Stimulated activated CD8-positive, alpha-beta memory T cell treated with anti-CD3 and anti-CD28 coated beads, Interleukin-4, amount 100 ng/mL, for 24 hours (primary cell): ENCODE measurements at regions not wholly inside any gene's neighbourhood (a gene's known extent, or its start where the extent isn't known, plus 50 kb on each side); places are given as distances from the start of the nearest gene placed in this dataset.

ENCODE experiments used
- DNase-seq: peaks from one replicate; pipeline ENCODE4 v3.0.0-alpha.2; 2020; ENCODE audit warnings: low read depth

- DNase-seq, result no peak
Measured at GRCh38 chr19:31402529-31403316, 53.5 kb upstream of the TSHZ3 start.

- no peak for DNase-seq
Measured at GRCh38 chr19:31406106-31406505, 56.9 kb upstream of the TSHZ3 start.

GRCh38 chr19:31408460-31409124 lies 59.4 kb upstream of the TSHZ3 start:
- no peak for DNase-seq

- DNase-seq, result no peak
Measured at GRCh38 chr19:31413353-31413752, 64.1 kb upstream of the TSHZ3 start.

- no peak for DNase-seq
Measured at GRCh38 chr19:31415322-31415721, 66.1 kb upstream of the TSHZ3 start.

- DNase-seq, result no peak
Measured at GRCh38 chr19:31416548-31416947, 67.3 kb upstream of the TSHZ3 start.

- DNase-seq, result no peak
Measured at GRCh38 chr19:31418055-31418454, 68.8 kb upstream of the TSHZ3 start.

- DNase-seq, result no peak
Measured at GRCh38 chr19:31418692-31419430, 69.6 kb upstream of the TSHZ3 start.

GRCh38 chr19:31419871-31420445 lies 70.7 kb upstream of the TSHZ3 start:
- DNase-seq, result no peak

GRCh38 chr19:31421082-31421481 lies 71.8 kb upstream of the TSHZ3 start:
- DNase-seq, result no peak

- DNase-seq, result no peak
Measured at GRCh38 chr19:31421856-31422255, 72.6 kb upstream of the TSHZ3 start.

- DNase-seq, result no peak
Measured at GRCh38 chr19:31423896-31424295, 74.7 kb upstream of the TSHZ3 start.

- no peak for DNase-seq
Measured at GRCh38 chr19:31424861-31425620, 75.8 kb upstream of the TSHZ3 start.

GRCh38 chr19:31427857-31428256 lies 78.6 kb upstream of the TSHZ3 start:
- DNase-seq, result no peak

GRCh38 chr19:31430381-31430780 lies 81.1 kb upstream of the TSHZ3 start:
- no peak for DNase-seq

GRCh38 chr19:31432201-31432810 lies 83.1 kb upstream of the TSHZ3 start:
- DNase-seq, result no peak

GRCh38 chr19:31436121-31436776 lies 87.0 kb upstream of the TSHZ3 start:
- no peak for DNase-seq

- no peak for DNase-seq
Measured at GRCh38 chr19:31438401-31439269, 89.4 kb upstream of the TSHZ3 start.

GRCh38 chr19:31439270-31439573 lies 90.0 kb upstream of the TSHZ3 start:
- no peak for DNase-seq

GRCh38 chr19:31444931-31445330 lies 95.7 kb upstream of the TSHZ3 start:
- DNase-seq, result no peak
